ENCODE measurements at regions not wholly inside any gene's neighbourhood (a gene's known extent, or its start where the extent isn't known, plus 50 kb on each side); places are given as distances from the start of the nearest gene placed in this dataset.

- H3K4me1 ChIP-seq = no peaks in the 10 kb centered on the region
- H3K27me3 ChIP-seq = no peaks in the 10 kb centered on the region
- no peak for DNase-seq
- no peak overlapping the region for H3K4me3 ChIP-seq
- H3K36me3 ChIP-seq = no peaks in the 10 kb centered on the region
- no peak for TF ChIP-seq POLR2A (IDR thresholded peaks at IDR 0.05)
- TF ChIP-seq CTCF (IDR thresholded peaks at IDR 0.05) = no peak
- no peak overlapping the region for H3K27ac ChIP-seq
- H3K9me3 ChIP-seq = no peaks in the 10 kb centered on the region
Observed at GRCh38 chr2:12203528-12203927, 457.1 kb downstream of the LPIN1 start.

DNA sequence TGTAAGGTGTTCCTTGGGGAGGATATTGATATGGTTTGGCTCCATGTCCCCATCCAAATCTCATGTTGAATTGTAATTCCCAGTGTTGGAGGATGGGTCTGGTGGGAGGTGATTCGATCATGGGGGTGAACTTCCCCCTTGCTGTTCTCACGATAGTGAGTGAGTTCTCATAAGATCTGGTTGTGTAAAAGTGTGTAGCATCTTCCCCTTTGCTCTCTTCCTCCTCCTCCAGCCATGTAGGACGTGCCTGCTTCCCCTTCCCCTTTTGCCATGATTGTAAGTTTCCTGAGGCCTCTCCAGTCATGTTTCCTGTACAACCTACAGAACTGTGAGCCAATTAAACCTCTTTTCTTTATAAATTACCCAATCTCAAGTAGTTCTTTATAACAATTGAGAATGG lies 458.7 kb downstream of the LPIN1 start:
- no peaks in the 10 kb centered on the region for H3K9me3 ChIP-seq
- DNase-seq = no peak
- H3K27me3 ChIP-seq = no peaks in the 10 kb centered on the region
- H3K36me3 ChIP-seq = no peaks in the 10 kb centered on the region
- no peaks in the 10 kb centered on the region for H3K4me1 ChIP-seq
- no peak overlapping the region for H3K4me3 ChIP-seq
- no peak overlapping the region for H3K27ac ChIP-seq
- TF ChIP-seq CTCF (IDR thresholded peaks at IDR 0.05) (no peak), POLR2A (IDR thresholded peaks at IDR 0.05) (no peak)

DNA sequence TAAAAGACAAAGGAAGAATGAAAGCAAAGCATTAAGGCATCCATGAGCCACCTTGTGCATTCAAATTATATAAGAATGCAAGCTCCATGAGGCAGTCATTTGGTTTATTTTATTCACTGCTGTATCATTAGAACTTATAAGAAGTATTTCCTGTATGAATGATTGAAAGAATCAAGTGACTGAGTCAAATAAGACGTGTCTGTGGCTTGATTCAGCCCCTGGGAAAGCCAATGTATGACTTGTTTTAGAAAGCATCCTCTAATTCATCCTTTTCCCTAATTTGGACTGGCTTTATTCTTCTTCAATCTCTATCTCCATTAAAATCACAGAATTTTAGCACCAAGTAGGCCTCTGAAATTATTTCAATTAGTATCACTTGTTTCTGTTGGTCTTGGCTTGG lies 461.1 kb downstream of the LPIN1 start:
- no peak for DNase-seq
- H3K27ac ChIP-seq = no peak overlapping the region
- H3K4me1 ChIP-seq = no peaks in the 10 kb centered on the region
- H3K9me3 ChIP-seq = no peaks in the 10 kb centered on the region
- TF ChIP-seq POLR2A (IDR thresholded peaks at IDR 0.05) (no peak), CTCF (IDR thresholded peaks at IDR 0.05) (no peak)
- no peaks in the 10 kb centered on the region for H3K27me3 ChIP-seq
- no peaks in the 10 kb centered on the region for H3K36me3 ChIP-seq
- no peak overlapping the region for H3K4me3 ChIP-seq

DNA sequence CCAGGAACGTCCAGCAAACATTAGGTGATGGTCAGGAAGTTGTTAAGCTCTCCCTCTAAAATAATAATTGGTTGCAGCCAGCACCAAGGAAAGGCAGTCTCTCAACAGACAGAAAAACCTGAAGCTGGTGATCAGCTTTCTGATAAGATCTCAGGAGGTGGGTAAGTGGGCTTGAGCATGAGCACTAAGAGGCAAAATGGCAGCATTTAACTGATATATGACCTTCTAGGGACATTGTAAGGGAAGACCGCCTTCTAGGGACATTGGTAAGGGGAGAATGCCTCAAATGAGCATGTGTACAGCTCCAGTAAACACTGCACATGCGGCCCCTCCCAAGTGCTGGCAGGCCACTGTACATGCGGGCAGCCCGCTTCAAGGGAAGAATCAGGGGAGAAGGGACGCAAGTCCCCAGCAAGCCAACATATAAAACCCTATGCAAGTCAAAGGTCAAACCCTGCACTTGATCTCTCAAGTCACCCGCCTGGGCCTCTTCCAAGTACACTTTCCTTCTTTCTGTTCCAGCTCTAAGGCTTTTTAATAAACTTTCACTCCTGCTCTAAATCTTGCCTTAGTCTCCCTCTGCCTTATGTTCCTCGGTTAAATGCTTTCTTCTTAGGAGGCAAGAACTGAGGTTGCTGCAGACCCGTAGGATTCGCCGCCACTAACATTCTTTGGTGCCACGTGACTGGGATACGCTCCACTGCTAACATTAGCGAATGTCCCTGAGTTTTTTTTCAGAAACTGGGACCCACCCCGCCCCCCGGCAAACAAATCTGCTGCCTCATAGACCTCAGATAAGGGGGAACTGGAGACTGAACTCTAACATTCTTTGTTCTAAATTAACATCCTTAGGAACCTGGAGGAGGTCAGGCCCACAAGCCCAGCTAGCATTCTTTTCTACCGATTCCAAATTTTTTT lies 463.8 kb downstream of the LPIN1 start:
- no peak for DNase-seq
- TF ChIP-seq POLR2A (IDR thresholded peaks at IDR 0.05) (no peak), CTCF (IDR thresholded peaks at IDR 0.05) (no peak)
- no peak overlapping the region for H3K4me3 ChIP-seq
- no peaks in the 10 kb centered on the region for H3K27me3 ChIP-seq
- no peaks in the 10 kb centered on the region for H3K4me1 ChIP-seq
- no peaks in the 10 kb centered on the region for H3K9me3 ChIP-seq
- H3K36me3 ChIP-seq = no peaks in the 10 kb centered on the region
- H3K27ac ChIP-seq = no peak overlapping the region

- Histone ChIP-seq H3K36me3 (no peaks in the 10 kb centered on the region), H3K4me1 (no peaks in the 10 kb centered on the region), H3K27me3 (no peaks in the 10 kb centered on the region), H3K4me3 (no peak overlapping the region), H3K27ac (no peak overlapping the region), H3K9me3 (no peaks in the 10 kb centered on the region)
- TF ChIP-seq CTCF (IDR thresholded peaks at IDR 0.05) (no peak), POLR2A (IDR thresholded peaks at IDR 0.05) (no peak)
- no peak for DNase-seq
Observed at GRCh38 chr2:12211326-12212175, 465.1 kb downstream of the LPIN1 start.

Data from Peyer's patch (tissue), 4 donors.